Mesodermal cell (in vitro differentiated cells): ENCODE measurements at regions not wholly inside any gene's neighbourhood (a gene's known extent, or its start where the extent isn't known, plus 50 kb on each side); places are given as distances from the start of the nearest gene placed in this dataset.

ENCODE experiments used
- H3K27ac ChIP-seq: 2 replicates; pipeline ENCODE4 v1.7.0; 2013; ENCODE audit warnings: mild to moderate bottlenecking, low read depth, low read length, moderate library complexity; ENCODE audit not compliant: severe bottlenecking
- H3K36me3 ChIP-seq: 2 replicates; pipeline ENCODE4 v1.7.1; 2013; ENCODE audit warnings: mild to moderate bottlenecking, low read length, moderate library complexity; ENCODE audit not compliant: control insufficient read depth, insufficient read depth
- H3K4me1 ChIP-seq: one replicate; pipeline ENCODE4 v1.7.1; 2013; ENCODE audit warnings: mild to moderate bottlenecking, low read length; ENCODE audit not compliant: insufficient read depth, control insufficient read depth, poor library complexity, severe bottlenecking
- H3K4me3 ChIP-seq: 2 replicates; pipeline ENCODE4 v1.7.0; 2013; ENCODE audit warnings: low read length, control low read depth, mild to moderate bottlenecking; ENCODE audit not compliant: insufficient read depth, poor library complexity, severe bottlenecking; ENCODE audit errors: extremely low read depth
- H3K9me3 ChIP-seq: 2 replicates; pipeline ENCODE4 v1.7.1; 2013; ENCODE audit warnings: mild to moderate bottlenecking, low read length, moderate library complexity; ENCODE audit not compliant: control insufficient read depth
- WGBS, 2 experiments: methylation state at CpG; one replicate each; pipeline ENCODE4 v1.1.5; 2013; ENCODE audit warnings: missing lambda C conversion rate in 2 of 2; ENCODE audit not compliant: insufficient coverage in 2 of 2; 5-methylcytosine and 5-hydroxymethylcytosine counted together

DNA sequence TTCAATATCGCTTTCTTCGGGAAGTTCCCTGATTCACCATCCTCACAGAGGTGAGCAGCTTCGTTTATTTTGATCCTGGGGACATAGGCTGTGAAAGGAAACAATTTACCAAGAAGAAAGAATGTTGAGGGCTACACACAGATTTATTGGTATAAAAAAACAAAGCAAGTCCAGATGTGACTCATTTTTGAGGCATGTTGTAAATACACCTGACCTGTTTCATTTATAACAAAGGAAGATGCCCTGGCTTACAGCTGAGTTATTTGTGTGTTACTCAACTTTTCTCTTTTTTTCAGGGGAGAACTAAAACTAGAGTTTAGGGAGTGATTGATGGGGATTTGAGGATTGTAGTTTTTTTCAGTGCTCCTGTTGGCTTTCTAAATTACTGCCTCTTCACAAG, 489.5 kb downstream of the CBLN4 start:
- no peak overlapping the region for H3K4me3 ChIP-seq
- 50% methylated on average over 2 of the region's 3 CpGs; no CpG with 5 or more reads in 1 of the 2 experiments for WGBS, 2 experiments
- H3K27ac ChIP-seq: no peak overlapping the region
- H3K4me1 ChIP-seq: no peaks in the 10 kb centered on the region
- H3K36me3 ChIP-seq: no peaks in the 10 kb centered on the region
- H3K9me3 ChIP-seq: no peaks in the 10 kb centered on the region

DNA sequence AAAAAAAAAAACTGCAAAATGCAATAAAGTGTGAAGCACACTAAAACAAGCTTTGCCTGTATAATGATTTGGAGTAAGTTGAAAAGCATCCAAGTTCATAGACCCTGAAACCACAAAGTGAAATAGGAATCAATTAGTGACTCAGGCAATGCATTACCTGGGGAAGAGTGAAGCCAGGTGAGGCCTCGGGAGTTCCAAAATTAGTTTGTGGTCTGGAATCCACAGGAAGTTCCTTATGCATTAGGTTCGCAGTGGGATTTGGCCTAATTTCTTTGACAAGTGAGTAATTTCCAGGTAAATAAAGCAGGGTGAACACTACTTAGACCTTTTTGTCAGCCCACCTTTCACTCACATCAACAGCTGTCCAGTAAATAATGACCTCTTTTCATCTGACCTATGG, 490.8 kb downstream of the CBLN4 start:
- Histone ChIP-seq H3K27ac (no peak overlapping the region), H3K36me3 (no peaks in the 10 kb centered on the region), H3K9me3 (no peaks in the 10 kb centered on the region), H3K4me3 (no peak overlapping the region), H3K4me1 (no peaks in the 10 kb centered on the region)
- WGBS, 2 experiments: 69 to 87% methylated on average over 1 to 2 of the region's 2 CpGs

DNA sequence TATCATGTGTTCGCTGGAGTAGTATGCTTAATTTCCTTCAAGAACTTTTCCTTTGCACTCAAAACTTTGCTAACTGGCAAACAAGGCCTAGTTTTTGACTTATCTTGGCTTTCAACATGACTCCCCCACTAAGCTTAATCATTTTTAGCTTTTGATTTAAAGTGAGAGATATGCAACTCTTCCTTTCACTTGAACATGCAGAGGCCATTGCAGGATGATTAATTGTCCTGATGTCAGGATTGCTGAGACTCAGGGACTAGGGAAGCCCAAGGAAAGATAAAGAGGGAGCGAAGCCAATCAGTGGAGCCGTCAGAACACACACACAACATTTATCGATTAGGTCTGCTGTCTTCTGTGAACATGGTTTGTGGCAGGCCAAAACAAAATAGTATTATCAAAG, 491.4 kb downstream of the CBLN4 start:
- Histone ChIP-seq H3K27ac (no peak overlapping the region), H3K4me1 (no peaks in the 10 kb centered on the region), H3K36me3 (no peaks in the 10 kb centered on the region), H3K4me3 (no peak overlapping the region), H3K9me3 (no peaks in the 10 kb centered on the region)
- WGBS, 2 experiments: 94% methylated on average over 2 of the region's 4 CpGs; no CpG with 5 or more reads in 1 of the 2 experiments

DNA sequence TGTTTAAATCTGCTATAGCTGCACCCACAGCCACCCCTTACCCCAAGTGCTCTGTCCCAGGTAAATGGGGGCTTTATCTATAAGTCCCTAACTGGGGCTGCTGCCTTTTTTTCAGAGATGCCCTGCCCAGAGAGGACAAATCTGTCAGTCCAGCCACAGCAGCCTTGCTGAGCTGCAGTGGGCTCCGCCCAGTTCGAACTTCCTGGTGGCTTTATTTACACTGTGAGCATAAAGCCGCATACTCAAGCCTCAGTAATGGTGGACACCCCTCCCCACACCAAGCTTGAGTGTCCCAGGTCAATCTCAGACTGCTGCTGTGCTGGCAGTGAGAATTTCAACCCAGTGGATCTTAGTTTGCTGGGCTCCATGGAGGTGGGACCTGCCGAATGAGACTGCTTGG, 505.2 kb downstream of the CBLN4 start:
- Histone ChIP-seq H3K9me3 (no peaks in the 10 kb centered on the region), H3K4me1 (no peaks in the 10 kb centered on the region), H3K4me3 (no peak overlapping the region), H3K36me3 (no peaks in the 10 kb centered on the region), H3K27ac (no peak overlapping the region)
- 77 to 83% methylated on average over 3 to 4 of the region's 4 CpGs for WGBS, 2 experiments

DNA sequence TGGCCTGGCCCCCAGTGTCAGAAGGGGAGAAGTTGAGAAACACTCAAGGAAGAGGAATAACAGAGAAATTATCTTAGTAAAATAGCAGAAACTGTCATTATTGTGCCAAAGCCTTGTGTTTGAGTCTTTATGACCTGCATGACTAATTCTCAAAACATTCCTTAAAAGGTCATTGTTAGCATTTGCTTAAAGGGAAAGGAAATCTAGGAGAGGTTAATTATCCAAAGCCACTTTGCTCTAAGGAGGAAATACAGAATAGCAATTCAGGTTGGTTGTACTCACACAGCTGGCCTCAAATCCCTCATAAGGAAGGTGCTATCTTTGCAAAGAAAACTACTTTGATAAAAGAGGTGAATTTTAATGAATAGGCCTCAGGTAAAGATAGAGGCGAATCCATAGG, 516.7 kb downstream of the CBLN4 start:
- Histone ChIP-seq H3K4me1 (no peaks in the 10 kb centered on the region), H3K9me3 (no peaks in the 10 kb centered on the region), H3K27ac (no peak overlapping the region), H3K4me3 (no peak overlapping the region), H3K36me3 (no peaks in the 10 kb centered on the region)
- no CpG with 5 or more reads among the region's 1 CpG for WGBS, 2 experiments

DNA sequence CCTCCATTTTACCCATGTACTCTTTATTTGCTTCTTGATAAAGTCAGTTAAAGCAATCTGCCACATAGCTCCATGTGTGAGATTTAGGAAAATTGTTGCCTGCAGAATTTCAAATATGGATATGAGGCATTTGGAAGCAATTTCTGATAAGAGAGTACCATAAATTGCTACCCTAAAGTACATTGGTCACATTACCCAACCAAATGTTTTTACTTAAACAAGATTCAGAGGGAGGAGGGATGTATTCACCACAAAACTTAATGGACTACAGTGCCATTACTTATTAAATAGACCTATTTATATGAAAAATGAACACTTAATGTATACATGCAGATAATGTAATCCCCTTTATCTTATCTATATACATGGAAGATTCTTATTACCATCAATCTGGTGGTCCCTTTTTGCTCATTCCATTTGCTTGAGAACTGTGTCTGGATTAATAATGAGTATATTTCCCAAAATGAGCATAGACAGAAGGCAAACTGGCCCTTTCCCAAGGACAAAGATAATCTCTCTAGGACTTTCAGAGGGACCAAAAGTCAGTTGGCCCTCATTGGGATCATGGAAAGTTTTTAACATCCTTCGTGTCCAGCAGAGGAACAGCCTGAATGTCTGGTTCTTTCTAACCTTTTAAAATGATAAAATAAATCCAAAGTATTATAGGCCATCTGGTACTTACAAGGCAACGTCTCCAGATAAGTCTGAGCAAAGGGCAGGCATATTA, 526.4 kb downstream of the CBLN4 start:
- Histone ChIP-seq H3K4me1 (no peaks in the 10 kb centered on the region), H3K4me3 (no peak overlapping the region), H3K27ac (no peak overlapping the region), H3K9me3 (no peaks in the 10 kb centered on the region), H3K36me3 (no peaks in the 10 kb centered on the region)
- WGBS, 2 experiments: no CpG with 5 or more reads among the region's 2 CpGs

DNA sequence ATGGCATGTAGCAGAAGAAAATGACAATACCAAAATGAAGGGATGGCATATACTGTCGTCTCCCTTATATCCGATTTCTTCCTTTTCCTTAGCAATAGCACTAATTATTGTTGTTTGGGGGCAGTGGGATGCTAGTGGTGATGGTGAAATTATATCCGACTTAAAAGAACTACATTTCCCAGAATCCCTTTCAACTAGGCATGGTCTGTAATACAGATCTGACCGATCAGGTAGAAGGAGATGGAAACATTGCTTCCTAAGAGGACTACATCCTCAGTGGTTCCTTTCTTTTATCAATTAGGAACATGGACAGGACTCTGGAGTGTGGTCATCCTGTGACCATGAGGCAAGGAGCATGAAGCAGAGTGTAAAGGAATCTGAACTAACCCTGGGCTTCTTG, 532.6 kb downstream of the CBLN4 start:
- H3K27ac ChIP-seq: no peak overlapping the region
- 76% methylated on average over 2 of the region's 4 CpGs; no CpG with 5 or more reads in 1 of the 2 experiments for WGBS, 2 experiments
- no peak overlapping the region for H3K4me3 ChIP-seq
- no peaks in the 10 kb centered on the region for H3K36me3 ChIP-seq
- H3K9me3 ChIP-seq: peaks cover 3% of the 10 kb centered on the region
- H3K4me1 ChIP-seq: no peaks in the 10 kb centered on the region

DNA sequence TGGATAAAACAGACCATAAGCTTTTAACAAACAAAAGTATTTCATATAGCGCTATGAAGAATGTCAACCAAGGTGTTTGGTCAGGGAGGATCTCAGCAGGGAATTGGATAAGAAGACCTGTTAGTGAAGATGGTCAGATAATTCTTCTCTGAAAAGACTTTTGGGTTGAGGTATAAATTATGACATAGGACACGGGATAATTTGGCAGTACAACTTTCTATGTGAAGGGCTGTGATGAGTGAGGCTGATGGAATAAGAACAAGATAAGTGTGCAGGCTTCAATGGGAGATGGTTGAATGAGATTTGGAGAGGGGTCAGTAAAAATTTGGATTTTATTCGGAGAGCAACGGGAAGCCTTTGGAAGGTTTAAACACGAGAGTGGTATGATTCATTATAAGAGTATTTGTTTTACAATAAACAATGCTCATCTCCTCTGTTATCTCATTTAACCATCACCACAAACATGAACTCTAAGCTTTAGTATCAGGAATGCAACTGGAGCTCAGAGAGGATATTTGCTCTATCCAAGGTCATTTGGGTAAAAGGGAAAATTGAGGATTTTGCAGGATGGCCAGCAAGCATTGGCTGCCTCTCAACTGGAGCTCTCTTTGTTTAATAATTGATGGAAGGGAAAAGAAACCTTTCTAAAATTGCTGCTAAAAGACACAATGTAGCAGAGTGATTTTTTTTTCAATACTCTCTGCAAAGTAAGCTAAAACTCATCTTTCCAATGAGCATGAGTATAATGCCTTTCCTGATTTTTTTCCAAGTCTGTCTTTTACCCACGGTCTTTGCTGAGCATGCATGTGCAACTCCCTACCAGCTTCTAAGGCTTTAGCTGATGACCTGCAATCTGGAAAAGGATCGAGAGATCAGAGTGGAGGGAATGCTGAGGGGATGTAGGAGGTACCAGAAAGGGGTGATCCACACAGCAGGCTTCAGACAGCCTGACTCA, 534.0 kb downstream of the CBLN4 start:
- no peaks in the 10 kb centered on the region for H3K36me3 ChIP-seq
- 67 to 77% methylated on average over 2 of the region's 7 CpGs for WGBS, 2 experiments
- no peak overlapping the region for H3K4me3 ChIP-seq
- H3K27ac ChIP-seq: no peak overlapping the region
- peaks cover 3% of the 10 kb centered on the region for H3K9me3 ChIP-seq
- no peaks in the 10 kb centered on the region for H3K4me1 ChIP-seq

DNA sequence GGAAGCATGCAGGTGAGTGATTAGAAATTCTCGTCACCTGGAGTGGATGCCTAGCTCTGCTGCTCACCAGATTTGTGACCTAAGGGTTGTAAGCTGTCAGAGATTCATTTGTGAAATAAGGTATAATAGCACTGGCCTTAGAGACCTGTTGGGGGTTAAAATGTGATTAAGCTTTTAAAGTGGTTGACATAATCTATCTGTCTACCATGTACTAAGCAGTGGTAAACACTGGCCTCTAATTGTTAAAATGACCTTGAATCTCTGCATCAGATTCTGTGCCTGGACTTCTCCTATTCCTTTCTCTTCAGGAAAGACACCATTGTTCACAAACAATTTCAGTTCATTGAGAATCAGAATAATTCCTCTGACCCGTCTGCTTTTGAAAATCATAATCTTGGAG, 536.2 kb downstream of the CBLN4 start:
- H3K36me3 ChIP-seq: no peaks in the 10 kb centered on the region
- no peak overlapping the region for H3K27ac ChIP-seq
- H3K4me1 ChIP-seq: no peaks in the 10 kb centered on the region
- 63 to 88% methylated on average over 1 of the region's 2 CpGs for WGBS, 2 experiments
- H3K4me3 ChIP-seq: no peak overlapping the region
- peaks cover 3% of the 10 kb centered on the region for H3K9me3 ChIP-seq

DNA sequence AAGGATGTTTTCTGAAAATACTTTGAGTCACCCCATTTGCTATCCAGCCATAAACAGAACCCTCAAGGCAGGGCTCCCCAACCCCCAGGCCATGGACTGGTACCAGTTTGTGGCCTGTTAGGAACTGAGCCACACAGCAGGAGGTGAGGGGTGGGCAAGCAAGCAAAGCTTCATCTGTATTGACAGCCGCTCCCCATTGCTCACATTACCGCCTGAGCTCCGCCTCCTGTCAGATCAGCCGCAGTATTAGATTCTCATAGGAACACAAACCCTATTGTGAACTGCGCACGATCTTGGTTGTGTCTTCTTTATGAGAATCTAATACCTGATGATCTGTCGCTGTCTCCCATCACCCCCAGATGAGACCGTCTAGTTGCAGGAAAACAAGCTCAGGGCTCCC, 543.8 kb downstream of the CBLN4 start:
- no peak overlapping the region for H3K27ac ChIP-seq
- 90 to 100% methylated on average over 4 to 5 of the region's 8 CpGs for WGBS, 2 experiments
- no peak overlapping the region for H3K4me3 ChIP-seq
- no peaks in the 10 kb centered on the region for H3K4me1 ChIP-seq
- no peaks in the 10 kb centered on the region for H3K9me3 ChIP-seq
- no peaks in the 10 kb centered on the region for H3K36me3 ChIP-seq
